ENCODE measurements at regions not wholly inside any gene's neighbourhood (a gene's known extent, or its start where the extent isn't known, plus 50 kb on each side); places are given as distances from the start of the nearest gene placed in this dataset.

GRCh38 chr2:215870088-215870490 is 143.3 kb downstream of the MREG start (continued):
- TF ChIP-seq ASH2L (IDR thresholded peaks at IDR 0.05; ENCODE audit: insufficient read length, low read depth, low read length), result no peak
- no peak for TF ChIP-seq ZNF264 (CRISPR knock-in tag; IDR thresholded peaks at IDR 0.05)
- TF ChIP-seq RAD51 (IDR thresholded peaks at IDR 0.05; ENCODE audit: borderline replicate concordance), result no peak
- no peak for TF ChIP-seq ZNF20 (CRISPR knock-in tag; IDR thresholded peaks at IDR 0.05)
- no peak for TF ChIP-seq PHB2 (IDR thresholded peaks at IDR 0.05; ENCODE audit: partially characterized antibody)
- TF ChIP-seq FOXA3 (CRISPR knock-in tag; IDR thresholded peaks at IDR 0.05), result 0 out of 2 replicates have a peak, but pooled peaks have one; percentile 26
- peak; percentile 39; the same call in 1 of the 2 replicates for TF ChIP-seq KDM4B (CRISPR knock-in tag; IDR thresholded peaks at IDR 0.05)
- TF ChIP-seq ZC3H13 (CRISPR knock-in tag; IDR thresholded peaks at IDR 0.05), result no peak
- no peak for TF ChIP-seq ATM (IDR thresholded peaks at IDR 0.05; ENCODE audit: borderline replicate concordance)
- peak in 1 of 2 experiments; percentile 62; a peak in 1 of 4 replicates for TF ChIP-seq KLF16 (CRISPR knock-in tag; IDR thresholded peaks at IDR 0.05)
- TF ChIP-seq ZNF550 (CRISPR knock-in tag; IDR thresholded peaks at IDR 0.05; ENCODE audit: borderline replicate concordance), result no peak
- TF ChIP-seq BRD4 (CRISPR knock-in tag; IDR thresholded peaks at IDR 0.05), result no peak
- 0 out of 2 replicates have a peak, but pooled peaks have one; percentile 18 for TF ChIP-seq POGZ (CRISPR knock-in tag; IDR thresholded peaks at IDR 0.05)
- no peak for TF ChIP-seq ZNF776 (CRISPR knock-in tag; IDR thresholded peaks at IDR 0.05)
- 0 out of 2 replicates have a peak, but pooled peaks have one; percentile 83 for TF ChIP-seq TGIF2 (CRISPR knock-in tag; IDR thresholded peaks at IDR 0.05)
- 0 out of 2 replicates have a peak, but pooled peaks have one; percentile 46 for TF ChIP-seq HBP1 (CRISPR knock-in tag; IDR thresholded peaks at IDR 0.05; ENCODE audit: low read depth)
- no peak for TF ChIP-seq ZNF280D (CRISPR knock-in tag; IDR thresholded peaks at IDR 0.05)
- TF ChIP-seq ZBTB46 (CRISPR knock-in tag; IDR thresholded peaks at IDR 0.05; ENCODE audit: borderline replicate concordance), result no peak
- no peak for TF ChIP-seq ZNF496 (CRISPR knock-in tag; IDR thresholded peaks at IDR 0.05; ENCODE audit: insufficient replicate concordance)
- TF ChIP-seq HMGA1 (CRISPR knock-in tag; conservative IDR thresholded peaks at IDR 0.05), result no peak
- peak; percentile 85; the same call in 1 of the 2 replicates for TF ChIP-seq CEBPB (IDR thresholded peaks at IDR 0.05; ENCODE audit: borderline replicate concordance, low read depth, low read length)
- peak; percentile 36; the same call in 1 of the 2 replicates for TF ChIP-seq NCOA2 (CRISPR knock-in tag; IDR thresholded peaks at IDR 0.05)
- 0 out of 2 replicates have a peak, but pooled peaks have one; percentile 27 for TF ChIP-seq ZNF331 (CRISPR knock-in tag; IDR thresholded peaks at IDR 0.05)
- no peak for TF ChIP-seq STAG1 (CRISPR knock-in tag; IDR thresholded peaks at IDR 0.05)
- TF ChIP-seq XRCC5 (optimal IDR thresholded peaks at IDR 0.05; ENCODE audit: low read length), result no peak
- no peak for TF ChIP-seq ZNF367 (CRISPR knock-in tag; IDR thresholded peaks at IDR 0.05; ENCODE audit: borderline replicate concordance)
- TF ChIP-seq SP5 (CRISPR knock-in tag; IDR thresholded peaks at IDR 0.05; ENCODE audit: borderline replicate concordance, low read depth), result no peak
- no peak for TF ChIP-seq EEA1 (CRISPR knock-in tag; IDR thresholded peaks at IDR 0.05; ENCODE audit: borderline replicate concordance)

All from HepG2 (cell line).